CD14-positive monocyte (primary cell): ENCODE measurements at regions not wholly inside any gene's neighbourhood (a gene's known extent, or its start where the extent isn't known, plus 50 kb on each side); places are given as distances from the start of the nearest gene placed in this dataset.

ENCODE experiments used
- DNase-seq, 3 donors: peaks; one replicate each; pipeline ENCODE4 v3.0.0-alpha.2; 2011 to 2022
- H2AFZ ChIP-seq: 2 replicates; pipeline ENCODE4 v1.6.0; 2012; ENCODE audit warnings: mild to moderate bottlenecking, low read depth, low read length, inconsistent platforms; ENCODE audit not compliant: insufficient read depth, poor library complexity, severe bottlenecking
- H3K27ac ChIP-seq, 2 donors: 1 replicate in 1 of 2; 2 replicates in 1 of 2; pipeline ENCODE4 v1.5.1; 2012 to 2013; ENCODE audit warnings: low read length in 2 of 2, control low read depth in 1 of 2, inconsistent platforms in 1 of 2, low read depth in 1 of 2, mild to moderate bottlenecking in 1 of 2
- H3K27me3 ChIP-seq, 2 donors: one replicate each; pipeline versions ENCODE4 v1.6.0 to v1.6.1; 2011 to 2013; ENCODE audit warnings: low read length in 2 of 2; ENCODE audit not compliant: control insufficient read depth in 2 of 2, insufficient read depth in 2 of 2
- H3K36me3 ChIP-seq, 2 donors: replicated peaks in 1 of 2; 1 replicate in 1 of 2; 2 replicates in 1 of 2; pipeline versions ENCODE4 v1.5.1 to v1.6.1; 2012 to 2013; ENCODE audit warnings: low read length in 2 of 2, control low read depth in 1 of 2, inconsistent platforms in 1 of 2, mild to moderate bottlenecking in 1 of 2; ENCODE audit not compliant: insufficient read depth in 2 of 2, control insufficient read depth in 1 of 2
- H3K4me1 ChIP-seq, 2 donors: 1 replicate in 1 of 2; 2 replicates in 1 of 2; pipeline versions ENCODE4 v1.5.1 to v1.6.1; 2012 to 2013; ENCODE audit warnings: low read length in 2 of 2, control low read depth in 1 of 2, inconsistent platforms in 1 of 2, mild to moderate bottlenecking in 1 of 2, moderate library complexity in 1 of 2; ENCODE audit not compliant: insufficient read depth in 2 of 2, control insufficient read depth in 1 of 2
- H3K4me2 ChIP-seq: replicated peaks from 2 replicates; pipeline ENCODE3; 2012; ENCODE audit warnings: low read length, moderate library complexity, mild to moderate bottlenecking; ENCODE audit not compliant: poor library complexity, severe bottlenecking; ENCODE audit errors: extremely low read depth
- H3K4me3 ChIP-seq, 3 experiments: fragments of 200-600 bp in 1 of 3; sonication (generic) in 1 of 3; replicated peaks in 1 of 3; 1 replicate in 2 of 3; 2 replicates in 1 of 3; pipeline ENCODE4 v1.5.1; 2011 to 2013; ENCODE audit warnings: low read length in 3 of 3, mild to moderate bottlenecking in 3 of 3, control low read depth in 2 of 3, low read depth in 2 of 3, inconsistent platforms in 1 of 3, moderate library complexity in 1 of 3
- H3K79me2 ChIP-seq: 2 replicates; pipeline ENCODE4 v1.6.0; 2012; ENCODE audit warnings: mild to moderate bottlenecking, control low read depth, inconsistent platforms, low read length, moderate library complexity; ENCODE audit not compliant: insufficient read depth
- H3K9ac ChIP-seq: 2 replicates; pipeline ENCODE4 v1.6.0; 2017; ENCODE audit warnings: low read length, mild to moderate bottlenecking; ENCODE audit not compliant: insufficient read depth, poor library complexity, severe bottlenecking
- H3K9me3 ChIP-seq, 2 donors: replicated peaks in 1 of 2; 1 replicate in 1 of 2; 2 replicates in 1 of 2; pipeline versions ENCODE4 v1.5.1 to v1.6.1; 2012 to 2013; ENCODE audit warnings: low read length in 2 of 2, control low read depth in 1 of 2; ENCODE audit not compliant: control insufficient read depth in 1 of 2, insufficient read depth in 1 of 2
- H4K20me1 ChIP-seq: 2 replicates; pipeline ENCODE4 v1.6.0; 2012; ENCODE audit warnings: mild to moderate bottlenecking, low read length, control low read depth, moderate library complexity; ENCODE audit not compliant: insufficient read depth
- H3K27ac Mint-ChIP-seq, 7 donors: one replicate each; pipeline ENCODE4 v1.8.0; 2020; ENCODE audit warnings: mild to moderate bottlenecking in 7 of 7, mixed read lengths in 7 of 7, moderate library complexity in 6 of 7, inconsistent platforms in 2 of 7
- H3K27me3 Mint-ChIP-seq, 3 donors: one replicate each; pipeline ENCODE4 v1.8.0; 2021 to 2022; ENCODE audit warnings: low read depth in 3 of 3, mild to moderate bottlenecking in 3 of 3, mixed read lengths in 3 of 3, moderate library complexity in 3 of 3, inconsistent platforms in 1 of 3
- H3K36me3 Mint-ChIP-seq, 2 donors: one replicate each; pipeline ENCODE4 v1.8.0; 2020; ENCODE audit warnings: mixed read lengths in 2 of 2, inconsistent platforms in 1 of 2, mild to moderate bottlenecking in 1 of 2
- H3K4me1 Mint-ChIP-seq: one replicate; pipeline ENCODE4 v1.8.0; 2020; ENCODE audit warnings: mild to moderate bottlenecking, mixed read lengths
- H3K4me3 Mint-ChIP-seq, 2 donors: one replicate each; pipeline ENCODE4 v1.8.0; 2020; ENCODE audit warnings: mild to moderate bottlenecking in 2 of 2, mixed read lengths in 2 of 2, moderate library complexity in 1 of 2
- H3K9me3 Mint-ChIP-seq, 7 donors: one replicate each; pipeline ENCODE4 v1.8.0; 2020 to 2022; ENCODE audit warnings: mixed read lengths in 7 of 7, mild to moderate bottlenecking in 6 of 7, moderate library complexity in 6 of 7, inconsistent platforms in 2 of 7
- CTCF ChIP-seq: fragments of 200-600 bp; IDR thresholded peaks from one replicate; pipeline ENCODE4 v1.8.0; 2022; ENCODE audit warnings: antibody characterized with exemption, mild to moderate bottlenecking
- WGBS: methylation state at CpG from one replicate; pipeline ENCODE4 v1.1.5; 2013; ENCODE audit warnings: missing lambda C conversion rate; ENCODE audit not compliant: insufficient coverage; 5-methylcytosine and 5-hydroxymethylcytosine counted together
- intact Hi-C, 2 donors: fragments of 100-400 bp; cut with micrococcal nuclease; formaldehyde crosslinking; loops; one replicate each; pipeline versions ENCODE4 v1.15.0 to v1.15.1; 2023

GRCh38 chrX:116607776-116608175, 145.0 kb upstream of the CT83 start:
- Mint-ChIP-seq H3K27me3 (no peaks in the 10 kb centered on the region), H3K36me3 (no peaks in the 10 kb centered on the region), H3K27ac (no peak overlapping the region), H3K4me1 (no peaks in the 10 kb centered on the region), H3K9me3 (peaks cover 0 to 7% (median 2%) of the 10 kb centered on the region in 7 donors), H3K4me3 (no peak overlapping the region)
- H2AFZ ChIP-seq: no peak overlapping the region
- no peaks in the 10 kb centered on the region for H3K79me2 ChIP-seq
- no peak overlapping the region for H3K4me2 ChIP-seq
- TF ChIP-seq CTCF: no peak
- H3K9ac ChIP-seq: no peak overlapping the region
- no peak overlapping the region for H3K27ac ChIP-seq
- no CpG with 5 or more reads among the region's 1 CpG for WGBS
- intact Hi-C loops: no loop called here
- H3K4me1 ChIP-seq: no peaks in the 10 kb centered on the region
- no peaks in the 10 kb centered on the region for H4K20me1 ChIP-seq
- H3K4me3 ChIP-seq: no peak overlapping the region
- no peaks in the 10 kb centered on the region for H3K27me3 ChIP-seq
- H3K36me3 ChIP-seq: no peaks in the 10 kb centered on the region
- H3K9me3 ChIP-seq: peaks cover 4 to 13% of the 10 kb centered on the region in 2 donors
- DNase-seq: no peak

- H3K36me3 ChIP-seq: no peaks in the 10 kb centered on the region
- no peak for DNase-seq
- peaks cover 0 to 7% (median 2%) of the 10 kb centered on the region in 7 donors for H3K9me3 Mint-ChIP-seq
- no peak overlapping the region for H3K4me2 ChIP-seq
- H3K27me3 Mint-ChIP-seq: no peaks in the 10 kb centered on the region
- H3K27ac ChIP-seq: no peak overlapping the region
- no peak overlapping the region for H2AFZ ChIP-seq
- no peaks in the 10 kb centered on the region for H3K36me3 Mint-ChIP-seq
- no peak overlapping the region for H3K4me3 Mint-ChIP-seq
- no peaks in the 10 kb centered on the region for H4K20me1 ChIP-seq
- no peak overlapping the region for H3K9ac ChIP-seq
- H3K79me2 ChIP-seq: no peaks in the 10 kb centered on the region
- no peaks in the 10 kb centered on the region for H3K4me1 ChIP-seq
- no CpG with 5 or more reads among the region's 1 CpG for WGBS
- H3K9me3 ChIP-seq: peaks cover 4 to 13% of the 10 kb centered on the region in 2 donors
- H3K27ac Mint-ChIP-seq: no peak overlapping the region
- intact Hi-C loops: no loop called here
- H3K27me3 ChIP-seq: no peaks in the 10 kb centered on the region
- no peak for TF ChIP-seq CTCF
- H3K4me3 ChIP-seq: no peak overlapping the region
- H3K4me1 Mint-ChIP-seq: no peaks in the 10 kb centered on the region
Observed at GRCh38 chrX:116605576-116605975, 142.8 kb upstream of the CT83 start.
